WTC11 (cell line): ENCODE measurements at regions not wholly inside any gene's neighbourhood (a gene's known extent, or its start where the extent isn't known, plus 50 kb on each side); places are given as distances from the start of the nearest gene placed in this dataset.
"Not testable (repeated sequence)": the region's sequence is repeated elsewhere in the genome, so short reads cannot be mapped to it uniquely, and the experiment has no call there.

Experiments
- ATAC-seq: fragments of 200-7000 bp; cut with Tn5 transposase; 2 replicates; pipeline ENCODE4 v1.10.0; 2021; ENCODE audit warnings: mild to moderate bottlenecking, moderate library complexity
- CTCF ChIA-PET: fragments of 300-600 bp; sonication (Branson Sonifier 250); formaldehyde crosslinking; loops from one replicate; lab custom pipeline; 2021; ENCODE audit warnings: antibody characterized with exemption; lab: Charles Lee
- POLR2A ChIA-PET: fragments of 350-600 bp; sonication (Branson Sonifier 250); formaldehyde crosslinking; loops from one replicate; lab custom pipeline; 2021; ENCODE audit warnings: antibody characterized with exemption; lab: Charles Lee
- DNase-seq: peaks from one replicate; pipeline ENCODE4 v3.0.0; 2021; ENCODE audit warnings: low spot score
- H3K27ac Mint-ChIP-seq: 2 replicates; pipeline ENCODE4 v1.8.0; 2021; ENCODE audit warnings: mixed read lengths
- H3K27me3 Mint-ChIP-seq: 2 replicates; pipeline ENCODE4 v1.8.0; 2021; ENCODE audit warnings: low read depth, mild to moderate bottlenecking, moderate library complexity, mixed read lengths
- H3K36me3 Mint-ChIP-seq: 2 replicates; pipeline ENCODE4 v1.8.0; 2021; ENCODE audit warnings: mixed read lengths
- H3K4me1 Mint-ChIP-seq: 2 replicates; pipeline ENCODE4 v1.8.0; 2022; ENCODE audit warnings: mixed read lengths
- H3K4me3 Mint-ChIP-seq: 2 replicates; pipeline ENCODE4 v1.8.0; 2021; ENCODE audit warnings: mild to moderate bottlenecking, moderate library complexity, mixed read lengths
- H3K9me3 Mint-ChIP-seq: 2 replicates; pipeline ENCODE4 v1.8.0; 2021; ENCODE audit warnings: mixed read lengths

DNA sequence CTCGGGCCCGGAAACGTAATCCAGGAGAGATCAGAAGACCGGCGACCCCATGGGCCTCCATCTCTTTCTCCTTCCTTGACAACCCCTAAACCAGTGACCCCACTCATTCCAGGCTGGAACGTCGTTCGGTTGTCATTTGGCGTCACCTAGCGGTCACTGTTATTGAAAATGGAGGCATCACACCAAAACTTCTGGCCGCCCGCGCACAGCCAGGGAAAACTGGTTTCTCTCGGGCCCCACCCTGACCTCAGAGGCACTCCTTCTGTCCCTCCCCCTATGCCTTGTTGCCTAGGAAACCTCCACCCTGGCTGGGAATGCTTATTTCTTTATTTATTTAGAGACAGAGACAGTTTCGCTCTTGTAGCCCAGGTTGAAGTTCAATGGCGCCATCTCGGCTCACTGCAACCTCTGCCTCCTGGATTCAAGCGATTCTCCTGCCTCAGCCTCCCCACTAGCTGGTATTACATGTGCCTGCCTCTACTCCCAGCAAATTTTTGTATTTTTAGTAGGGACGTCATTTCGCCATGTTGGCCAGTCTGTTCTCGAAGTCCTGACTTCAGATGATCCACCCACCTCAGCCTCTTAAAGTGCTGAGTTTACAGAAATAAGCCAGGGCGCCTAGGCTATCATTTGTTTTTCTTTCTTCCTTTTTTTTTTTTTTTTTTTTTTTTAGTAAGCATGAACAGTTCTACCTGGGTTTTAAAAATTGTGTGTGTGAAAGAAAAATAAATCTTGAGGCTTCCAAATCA lies 2144.1 kb upstream of the TPTE start:
- ATAC-seq: peak; percentile 86
- H3K27ac Mint-ChIP-seq: not testable (repeated sequence)

DNA sequence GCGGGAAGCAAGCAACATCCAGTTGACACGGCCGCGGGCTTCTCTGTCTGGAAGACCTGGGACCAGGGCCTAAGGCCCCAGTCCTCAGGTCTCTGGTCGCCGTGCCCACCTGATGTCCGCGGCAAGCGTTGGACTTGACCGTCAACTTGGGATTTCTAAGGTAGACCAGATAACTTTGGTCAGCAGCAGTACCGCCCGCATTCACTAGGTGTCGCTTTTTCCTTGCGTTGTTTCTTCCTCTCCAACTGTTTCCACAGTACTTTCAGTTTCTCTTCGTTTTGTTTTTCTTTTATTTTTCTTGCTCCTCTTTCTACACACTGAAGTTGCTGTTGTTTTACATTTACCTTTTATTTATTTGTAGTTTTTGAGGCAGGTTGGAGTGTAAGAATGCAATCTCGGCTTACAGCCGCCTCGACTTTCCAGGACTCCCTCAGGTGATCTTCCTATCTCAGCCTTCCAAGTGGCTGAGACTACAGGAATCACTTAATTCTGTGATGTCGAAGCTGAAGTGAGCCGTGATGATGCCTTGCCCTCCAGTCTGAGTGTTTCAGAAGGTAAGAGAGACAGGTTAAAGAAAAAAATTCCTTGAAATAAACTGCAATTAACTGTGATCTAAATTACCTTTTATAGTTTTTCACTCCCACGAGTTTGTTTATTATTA lies 2140.8 kb upstream of the TPTE start:
- H3K4me1 Mint-ChIP-seq, CTCF ChIA-PET, H3K9me3 Mint-ChIP-seq, H3K27me3 Mint-ChIP-seq, H3K36me3 Mint-ChIP-seq, POLR2A ChIA-PET, H3K27ac Mint-ChIP-seq, H3K4me3 Mint-ChIP-seq, DNase-seq: not testable (repeated sequence)
- peak; percentile 27 for ATAC-seq

More for the DNA sequence above, 2144.1 kb upstream of the TPTE start:
- H3K27me3 Mint-ChIP-seq, H3K36me3 Mint-ChIP-seq, H3K9me3 Mint-ChIP-seq, CTCF ChIA-PET, H3K4me1 Mint-ChIP-seq, DNase-seq, H3K4me3 Mint-ChIP-seq, POLR2A ChIA-PET: not testable (repeated sequence)

DNA sequence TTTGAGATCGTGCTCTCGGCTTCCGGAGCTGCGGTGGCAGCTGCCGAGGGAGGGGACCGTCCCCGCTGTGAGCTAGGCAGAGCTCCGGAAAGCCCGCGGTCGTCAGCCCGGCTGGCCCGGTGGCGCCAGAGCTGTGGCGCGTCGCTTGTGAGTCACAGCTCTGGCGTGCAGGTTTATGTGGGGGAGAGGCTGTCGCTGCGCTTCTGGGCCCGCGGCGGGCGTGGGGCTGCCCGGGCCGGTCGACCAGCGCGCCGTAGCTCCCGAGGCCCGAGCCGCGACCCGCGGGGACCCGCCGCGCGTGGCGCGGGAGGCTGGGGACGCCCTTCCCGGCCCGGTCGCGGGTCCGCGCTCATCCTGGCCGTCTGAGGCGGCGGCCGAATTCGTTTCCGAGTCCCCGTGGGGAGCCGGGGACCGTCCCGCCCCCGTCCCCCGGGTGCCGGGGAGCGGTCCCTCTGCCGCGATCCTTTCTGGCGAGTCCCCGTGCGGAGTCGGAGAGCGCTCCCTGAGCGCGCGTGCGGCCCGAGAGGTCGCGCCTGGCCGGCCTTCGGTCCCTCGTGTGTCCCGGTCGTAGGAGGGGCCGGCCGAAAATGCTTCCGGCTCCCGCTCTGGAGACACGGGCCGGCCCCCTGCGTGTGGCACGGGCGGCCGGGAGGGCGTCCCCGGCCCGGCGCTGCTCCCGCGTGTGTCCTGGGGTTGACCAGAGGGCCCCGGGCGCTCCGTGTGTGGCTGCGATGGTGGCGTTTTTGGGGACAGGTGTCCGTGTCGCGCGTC lies 2133.0 kb upstream of the TPTE start:
- peak; percentile 100 for ATAC-seq

DNA sequence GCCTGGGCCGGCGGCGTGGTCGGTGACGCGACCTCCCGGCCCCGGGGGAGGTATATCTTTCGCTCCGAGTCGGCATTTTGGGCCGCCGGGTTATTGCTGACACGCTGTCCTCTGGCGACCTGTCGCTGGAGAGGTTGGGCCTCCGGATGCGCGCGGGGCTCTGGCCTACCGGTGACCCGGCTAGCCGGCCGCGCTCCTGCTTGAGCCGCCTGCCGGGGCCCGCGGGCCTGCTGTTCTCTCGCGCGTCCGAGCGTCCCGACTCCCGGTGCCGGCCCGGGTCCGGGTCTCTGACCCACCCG lies 2132.5 kb upstream of the TPTE start:
- H3K9me3 Mint-ChIP-seq, CTCF ChIA-PET, H3K4me1 Mint-ChIP-seq, POLR2A ChIA-PET, DNase-seq, H3K36me3 Mint-ChIP-seq, H3K4me3 Mint-ChIP-seq, ATAC-seq, H3K27ac Mint-ChIP-seq, H3K27me3 Mint-ChIP-seq: not testable (repeated sequence)

More for the DNA sequence above, 2133.0 kb upstream of the TPTE start:
- H3K4me1 Mint-ChIP-seq, H3K4me3 Mint-ChIP-seq, CTCF ChIA-PET, H3K27ac Mint-ChIP-seq, H3K36me3 Mint-ChIP-seq, POLR2A ChIA-PET, H3K9me3 Mint-ChIP-seq, H3K27me3 Mint-ChIP-seq, DNase-seq: not testable (repeated sequence)

DNA sequence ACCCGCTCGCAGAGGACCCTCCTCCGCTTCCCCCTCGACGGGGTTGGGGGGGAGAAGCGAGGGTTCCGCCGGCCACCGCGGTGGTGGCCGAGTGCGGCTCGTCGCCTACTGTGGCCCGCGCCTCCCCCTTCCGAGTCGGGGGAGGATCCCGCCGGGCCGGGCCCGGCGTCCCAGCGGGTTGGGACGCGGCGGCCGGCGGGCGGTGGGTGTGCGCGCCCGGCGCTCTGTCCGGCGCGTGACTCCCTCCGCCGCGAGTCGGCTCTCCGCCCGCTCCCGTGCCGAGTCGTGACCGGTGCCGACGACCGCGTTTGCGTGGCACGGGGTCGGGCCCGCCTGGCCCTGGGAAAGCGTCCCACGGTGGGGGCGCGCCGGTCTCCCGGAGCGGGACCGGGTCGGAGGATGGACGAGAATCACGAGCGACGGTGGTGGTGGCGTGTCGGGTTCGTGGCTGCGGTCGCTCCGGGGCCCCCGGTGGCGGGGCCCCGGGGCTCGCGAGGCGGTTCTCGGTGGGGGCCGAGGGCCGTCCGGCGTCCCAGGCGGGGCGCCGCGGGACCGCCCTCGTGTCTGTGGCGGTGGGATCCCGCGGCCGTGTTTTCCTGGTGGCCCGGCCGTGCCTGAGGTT lies 2130.7 kb upstream of the TPTE start:
- H3K4me1 Mint-ChIP-seq, POLR2A ChIA-PET, H3K27ac Mint-ChIP-seq, CTCF ChIA-PET, H3K36me3 Mint-ChIP-seq, DNase-seq, H3K4me3 Mint-ChIP-seq, H3K9me3 Mint-ChIP-seq, H3K27me3 Mint-ChIP-seq, ATAC-seq: not testable (repeated sequence)

DNA sequence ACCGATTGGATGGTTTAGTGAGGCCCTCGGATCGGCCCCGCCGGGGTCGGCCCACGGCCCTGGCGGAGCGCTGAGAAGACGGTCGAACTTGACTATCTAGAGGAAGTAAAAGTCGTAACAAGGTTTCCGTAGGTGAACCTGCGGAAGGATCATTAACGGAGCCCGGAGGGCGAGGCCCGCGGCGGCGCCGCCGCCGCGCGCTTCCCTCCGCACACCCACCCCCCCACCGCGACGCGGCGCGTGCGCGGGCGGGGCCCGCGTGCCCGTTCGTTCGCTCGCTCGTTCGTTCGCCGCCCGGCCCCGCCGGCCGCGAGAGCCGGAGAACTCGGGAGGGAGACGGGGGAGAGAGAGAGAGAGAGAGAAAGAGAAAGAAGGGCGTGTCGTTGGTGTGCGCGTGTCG lies 2127.0 kb upstream of the TPTE start:
- H3K27me3 Mint-ChIP-seq, H3K4me3 Mint-ChIP-seq, H3K36me3 Mint-ChIP-seq, H3K4me1 Mint-ChIP-seq, CTCF ChIA-PET, POLR2A ChIA-PET, ATAC-seq, DNase-seq, H3K27ac Mint-ChIP-seq, H3K9me3 Mint-ChIP-seq: not testable (repeated sequence)

- H3K27ac Mint-ChIP-seq, ATAC-seq, CTCF ChIA-PET, DNase-seq, H3K4me3 Mint-ChIP-seq, POLR2A ChIA-PET, H3K4me1 Mint-ChIP-seq, H3K9me3 Mint-ChIP-seq, H3K27me3 Mint-ChIP-seq, H3K36me3 Mint-ChIP-seq: not testable (repeated sequence)
Measured at GRCh38 chr21:8395992-8396391, 2125.4 kb upstream of the TPTE start.

GRCh38 chr21:8398870-8399437 lies 2122.4 kb upstream of the TPTE start:
- CTCF ChIA-PET, H3K36me3 Mint-ChIP-seq, H3K4me1 Mint-ChIP-seq, ATAC-seq, H3K27ac Mint-ChIP-seq, POLR2A ChIA-PET, H3K27me3 Mint-ChIP-seq, H3K4me3 Mint-ChIP-seq, DNase-seq, H3K9me3 Mint-ChIP-seq: not testable (repeated sequence)

DNA sequence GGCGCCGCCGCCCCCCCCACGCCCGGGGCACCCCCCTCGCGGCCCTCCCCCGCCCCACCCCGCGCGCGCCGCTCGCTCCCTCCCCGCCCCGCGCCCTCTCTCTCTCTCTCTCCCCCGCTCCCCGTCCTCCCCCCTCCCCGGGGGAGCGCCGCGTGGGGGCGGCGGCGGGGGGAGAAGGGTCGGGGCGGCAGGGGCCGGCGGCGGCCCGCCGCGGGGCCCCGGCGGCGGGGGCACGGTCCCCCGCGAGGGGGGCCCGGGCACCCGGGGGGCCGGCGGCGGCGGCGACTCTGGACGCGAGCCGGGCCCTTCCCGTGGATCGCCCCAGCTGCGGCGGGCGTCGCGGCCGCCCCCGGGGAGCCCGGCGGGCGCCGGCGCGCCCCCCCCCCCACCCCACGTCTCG lies 2121.5 kb upstream of the TPTE start:
- ATAC-seq, H3K4me1 Mint-ChIP-seq, H3K9me3 Mint-ChIP-seq, H3K36me3 Mint-ChIP-seq, DNase-seq, H3K27me3 Mint-ChIP-seq, POLR2A ChIA-PET, CTCF ChIA-PET, H3K4me3 Mint-ChIP-seq, H3K27ac Mint-ChIP-seq: not testable (repeated sequence)

DNA sequence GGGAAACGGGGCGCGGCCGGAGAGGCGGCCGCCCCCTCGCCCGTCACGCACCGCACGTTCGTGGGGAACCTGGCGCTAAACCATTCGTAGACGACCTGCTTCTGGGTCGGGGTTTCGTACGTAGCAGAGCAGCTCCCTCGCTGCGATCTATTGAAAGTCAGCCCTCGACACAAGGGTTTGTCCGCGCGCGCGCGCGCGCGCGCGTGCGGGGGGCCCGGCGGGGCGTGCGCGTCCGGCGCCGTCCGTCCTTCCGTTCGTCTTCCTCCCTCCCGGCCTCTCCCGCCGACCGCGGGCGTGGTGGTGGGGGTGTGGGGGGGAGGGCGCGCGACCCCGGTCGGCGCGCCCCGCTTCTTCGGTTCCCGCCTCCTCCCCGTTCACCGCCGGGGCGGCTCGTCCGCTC lies 2119.6 kb upstream of the TPTE start:
- H3K36me3 Mint-ChIP-seq, ATAC-seq, CTCF ChIA-PET, H3K4me3 Mint-ChIP-seq, POLR2A ChIA-PET, H3K27me3 Mint-ChIP-seq, H3K4me1 Mint-ChIP-seq, H3K9me3 Mint-ChIP-seq, H3K27ac Mint-ChIP-seq, DNase-seq: not testable (repeated sequence)

DNA sequence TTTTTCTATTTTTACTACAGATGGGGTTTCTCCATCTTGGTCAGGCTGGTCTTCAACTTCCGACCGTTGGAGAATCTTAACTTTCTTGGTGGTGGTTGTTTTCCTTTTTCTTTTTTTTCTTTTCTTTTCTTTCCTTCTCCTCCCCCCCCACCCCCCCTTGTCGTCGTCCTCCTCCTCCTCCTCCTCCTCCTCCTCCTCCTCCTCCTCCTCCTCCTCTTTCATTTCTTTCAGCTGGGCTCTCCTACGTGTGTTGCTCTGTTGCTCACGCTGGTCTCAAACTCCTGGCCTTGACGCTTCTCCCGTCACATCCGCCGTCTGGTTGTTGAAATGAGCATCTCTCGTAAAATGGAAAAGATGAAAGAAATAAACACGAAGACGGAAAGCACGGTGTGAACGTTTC lies 2115.1 kb upstream of the TPTE start:
- H3K36me3 Mint-ChIP-seq, POLR2A ChIA-PET: not testable (repeated sequence)

More for the DNA sequence above, 2115.1 kb upstream of the TPTE start:
- H3K27me3 Mint-ChIP-seq, ATAC-seq, H3K4me1 Mint-ChIP-seq, CTCF ChIA-PET, DNase-seq, H3K4me3 Mint-ChIP-seq, H3K27ac Mint-ChIP-seq, H3K9me3 Mint-ChIP-seq: not testable (repeated sequence)
